ENCODE measurements at regions not wholly inside any gene's neighbourhood (a gene's known extent, or its start where the extent isn't known, plus 50 kb on each side); places are given as distances from the start of the nearest gene placed in this dataset.
A peak's percentile ranks its signal among the peaks of the same experiment; 100 is the strongest.

DNA sequence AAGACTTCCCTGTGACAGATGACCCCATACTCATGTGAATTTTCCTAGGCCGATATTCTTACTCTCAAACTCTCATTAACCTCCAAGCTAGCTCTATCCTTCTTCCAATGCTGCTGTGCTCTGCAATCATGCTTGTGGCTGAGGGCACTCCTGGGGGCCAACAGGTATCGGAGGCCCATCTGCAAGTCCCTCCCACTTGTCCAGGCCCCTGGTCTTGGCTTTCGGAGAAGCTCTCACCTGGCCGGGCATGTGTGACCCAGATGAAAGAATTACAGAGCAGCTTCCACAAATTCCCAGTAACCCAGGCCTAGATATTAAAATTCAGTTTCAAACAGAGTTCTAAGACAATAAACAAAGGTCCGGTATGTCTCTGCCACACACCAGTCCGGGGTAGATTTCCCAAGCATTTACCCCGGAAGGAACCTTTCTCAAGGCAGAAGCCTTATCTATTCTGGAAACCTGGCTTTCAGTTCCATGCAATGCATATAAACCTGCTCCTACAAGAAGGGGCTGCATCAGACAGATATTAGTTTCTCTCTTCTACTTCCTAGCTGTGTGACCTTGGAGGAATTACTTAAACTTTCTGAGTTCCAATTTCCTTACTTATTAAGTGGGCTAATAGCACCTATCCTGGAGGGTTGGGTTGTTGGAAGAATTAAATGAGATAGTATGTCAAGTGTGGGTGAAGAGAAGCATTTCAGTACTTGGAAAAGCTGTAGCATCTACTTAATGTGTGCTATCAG, 270.8 kb downstream of the PTTG2 start:
- DNase-seq = no peak

DNA sequence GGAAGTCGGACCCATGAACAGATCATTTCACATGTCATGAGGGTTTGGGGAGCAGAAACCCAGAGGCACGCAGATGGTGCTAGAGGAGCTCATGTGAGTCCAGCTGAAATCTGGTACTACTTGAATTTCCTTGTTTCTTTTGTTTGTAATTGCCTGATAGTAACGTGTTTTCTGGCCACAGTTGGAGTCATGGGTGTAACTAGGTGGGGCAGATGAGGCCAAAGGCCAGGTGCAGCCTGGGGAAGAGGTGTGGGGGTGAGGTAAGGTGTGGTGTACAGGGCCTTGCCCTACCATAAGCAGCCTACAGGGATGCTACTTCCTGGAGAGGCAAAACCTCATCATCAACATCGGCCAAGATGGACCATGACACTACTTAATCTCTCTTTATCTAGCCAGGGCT, 271.4 kb downstream of the PTTG2 start:
- DNase-seq = no peak

DNA sequence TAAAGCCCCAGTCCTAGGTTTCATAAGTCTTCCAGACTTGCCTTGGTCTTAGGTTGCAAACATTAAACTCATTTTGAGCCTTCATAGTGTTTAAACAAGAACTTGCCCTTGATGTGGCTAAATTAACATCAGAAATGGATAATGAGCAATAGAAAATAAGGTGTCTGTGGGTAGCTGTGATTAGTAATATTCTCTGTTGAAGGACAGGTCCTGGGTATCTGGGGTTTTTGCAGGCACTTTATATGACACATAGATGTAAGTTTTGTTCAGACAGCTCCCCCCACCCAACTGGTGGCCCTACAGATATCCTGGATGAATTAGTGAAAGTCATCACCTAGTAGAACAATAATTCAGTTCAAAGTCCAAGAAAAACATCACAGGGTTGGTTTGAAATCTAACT, 272.5 kb downstream of the PTTG2 start:
- DNase-seq = no peak

DNA sequence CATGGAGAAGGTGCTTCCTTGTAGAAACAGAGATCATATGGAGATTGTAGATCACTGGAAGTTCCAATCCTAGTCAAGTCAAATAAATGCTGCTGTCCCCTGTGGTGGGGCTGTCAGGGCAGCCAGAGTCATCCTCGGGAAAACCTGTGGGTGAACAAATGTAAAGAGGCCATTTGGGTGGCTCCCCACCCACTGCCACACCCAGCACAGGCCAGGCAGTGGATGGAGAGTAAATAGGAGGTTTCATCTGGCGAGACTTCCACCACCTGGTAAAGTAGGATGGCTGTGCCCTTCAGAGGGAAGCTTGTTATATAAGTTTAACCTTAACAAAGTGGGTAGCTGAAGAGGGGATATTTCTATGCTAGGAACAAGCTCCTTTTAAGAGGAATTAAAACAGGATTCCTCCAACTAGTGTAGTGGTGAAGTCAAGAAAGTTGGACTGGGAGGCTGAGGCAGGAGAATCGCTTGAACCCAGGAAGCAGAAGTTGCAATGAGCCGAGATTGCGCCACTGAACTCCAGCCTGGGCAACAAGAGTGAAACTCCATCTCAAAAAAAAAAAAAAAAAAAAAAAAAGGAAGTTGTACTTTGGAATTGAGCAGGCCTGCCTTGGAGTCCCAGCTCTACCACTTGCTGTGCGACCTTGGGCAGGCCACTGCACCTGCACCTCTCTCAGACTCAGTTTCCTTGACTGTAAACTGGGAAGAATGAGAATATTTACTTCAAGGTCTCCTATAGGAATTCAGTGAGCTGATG, 273.7 kb downstream of the PTTG2 start:
- no peak for DNase-seq

DNA sequence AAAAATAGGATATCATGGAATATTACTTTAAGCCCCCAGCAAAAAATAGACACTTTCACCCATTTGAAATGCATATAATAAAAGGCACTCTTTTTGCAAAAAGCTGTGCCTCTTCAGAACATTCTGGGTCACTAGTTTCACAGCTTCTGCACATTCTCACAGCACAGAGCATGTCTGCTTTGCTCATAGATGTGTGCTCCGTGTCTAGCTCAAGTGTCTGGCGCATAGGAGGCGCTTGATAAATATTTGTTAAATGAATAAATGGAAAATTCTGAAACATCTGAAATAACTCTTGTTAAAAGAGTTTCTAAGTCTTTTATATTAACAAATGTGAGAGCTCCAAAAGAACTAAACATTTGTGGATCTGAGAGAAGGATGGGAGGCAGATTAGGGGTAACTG, 275.2 kb downstream of the PTTG2 start:
- DNase-seq = no peak

DNA sequence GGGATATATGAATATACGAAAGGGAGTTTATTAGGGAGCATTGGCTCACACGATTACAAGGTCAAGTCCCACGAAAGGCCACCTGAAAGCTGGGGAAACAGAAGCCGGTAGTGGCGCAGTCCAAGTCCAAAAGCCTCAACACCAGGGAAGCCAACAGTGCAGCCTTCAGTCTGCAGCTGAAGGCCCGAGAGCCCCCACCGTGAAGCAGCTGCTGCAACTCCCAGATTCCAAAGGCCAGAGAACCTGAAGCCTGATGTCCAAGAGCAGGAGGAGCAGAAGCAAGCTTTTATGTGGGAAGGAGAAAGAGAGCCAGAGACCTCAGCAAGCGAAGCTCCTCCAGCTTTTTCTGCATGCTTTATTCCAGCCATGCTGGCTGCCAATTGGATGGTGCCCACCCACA, 275.8 kb downstream of the PTTG2 start:
- DNase-seq = no peak

DNA sequence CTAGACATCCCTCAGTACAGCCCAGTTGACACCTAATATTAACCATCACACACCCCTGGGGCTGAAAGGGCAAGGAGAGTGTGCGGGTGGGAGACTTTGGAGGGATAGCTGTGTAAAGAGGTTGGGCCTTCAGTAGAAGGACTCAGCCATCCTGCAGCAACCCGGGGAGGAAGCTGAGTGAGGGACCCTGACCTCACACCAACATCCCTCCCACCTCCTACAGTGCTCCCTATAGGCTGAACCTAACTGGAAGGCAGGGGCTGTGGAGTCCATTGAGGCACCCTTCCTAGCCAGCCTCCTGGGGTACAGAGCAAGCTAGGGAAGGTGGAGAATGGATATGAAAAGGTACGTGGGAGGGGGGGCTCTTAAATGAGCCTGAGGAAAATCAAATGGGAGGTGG, 276.3 kb downstream of the PTTG2 start:
- no peak for DNase-seq

DNA sequence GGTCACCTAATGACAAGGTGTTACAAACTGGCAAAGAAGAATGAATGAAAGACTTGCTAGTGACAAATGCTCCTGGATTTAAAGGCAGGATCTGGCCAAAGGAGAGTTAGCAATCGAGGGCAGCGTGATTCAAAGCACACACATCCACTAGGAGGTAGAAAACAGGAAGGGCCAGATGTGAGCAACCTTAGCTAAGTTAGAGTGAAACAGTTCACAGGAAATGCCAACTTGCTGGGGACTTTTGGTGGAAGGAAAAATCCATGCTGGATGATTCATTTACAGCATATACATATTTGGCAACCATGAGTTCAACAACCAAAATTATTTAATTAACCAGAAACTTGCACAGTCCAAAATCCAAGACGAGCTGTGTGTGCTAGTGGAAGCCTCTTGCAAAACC, 276.9 kb downstream of the PTTG2 start:
- no peak for DNase-seq

DNA sequence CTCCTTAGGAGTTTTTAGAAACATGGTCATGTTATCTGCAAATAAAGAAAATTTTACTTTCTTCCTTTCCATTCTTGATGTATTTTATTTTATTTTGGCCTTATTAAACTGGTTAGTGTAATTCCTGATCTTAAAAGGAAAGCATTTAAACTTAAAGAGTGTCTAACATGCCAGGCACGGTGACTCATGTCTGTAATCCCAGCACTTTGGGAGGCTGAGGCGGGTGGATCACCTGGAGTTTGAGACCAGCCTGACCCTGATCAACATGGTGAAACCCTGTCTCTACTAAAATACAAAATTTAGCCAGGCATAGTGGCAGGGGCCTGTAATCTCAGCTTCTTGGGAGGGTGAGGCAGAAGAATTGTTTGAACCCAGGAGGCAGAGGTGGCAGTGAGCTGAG, 281.3 kb downstream of the PTTG2 start:
- no peak for DNase-seq

DNA sequence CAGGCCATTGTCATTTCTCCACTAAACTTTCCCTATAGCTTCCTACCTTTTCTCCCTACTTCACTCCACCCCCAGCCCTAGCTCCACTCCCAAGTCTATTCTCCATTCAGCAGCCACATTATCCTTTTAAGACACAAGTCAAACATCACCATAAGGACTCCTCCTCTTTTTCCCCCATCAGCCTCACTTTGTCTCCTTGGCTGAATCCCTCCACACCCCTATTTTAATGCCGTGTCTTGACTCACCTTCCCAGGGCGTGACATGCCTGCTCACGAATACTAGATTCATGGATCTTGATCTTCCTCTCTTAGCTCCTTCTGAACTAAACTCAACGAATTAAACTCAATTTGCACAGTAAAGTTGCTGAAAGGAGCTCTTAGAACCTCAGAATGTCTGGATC, 281.9 kb downstream of the PTTG2 start:
- no peak for DNase-seq

DNA sequence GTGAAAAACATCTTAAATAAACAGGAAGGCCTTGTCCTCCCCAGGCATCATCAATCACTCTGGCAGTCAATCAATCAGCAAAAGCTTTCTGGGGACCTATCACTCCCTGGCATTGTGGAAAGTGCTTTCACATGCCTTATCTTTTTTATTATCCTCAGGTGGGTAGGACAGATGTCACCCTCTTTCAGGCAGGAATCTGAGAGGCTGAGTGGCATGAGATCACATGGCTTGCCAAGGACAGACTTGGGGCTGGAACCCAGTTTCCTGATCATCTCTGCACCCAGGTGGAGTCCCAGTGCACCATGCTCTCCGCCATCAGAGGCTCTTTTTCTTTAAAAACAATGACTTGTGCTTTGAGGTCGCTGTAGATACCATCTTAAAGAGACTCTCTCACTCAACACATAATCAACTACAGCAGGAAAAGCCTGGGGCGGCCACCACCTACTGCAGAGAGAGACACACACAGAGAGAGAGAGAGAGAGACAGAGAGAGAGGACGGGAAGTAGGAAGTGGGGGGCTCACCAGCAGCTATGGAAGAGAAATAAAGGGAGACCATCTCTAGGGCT, 282.7 kb downstream of the PTTG2 start:
- no peak for DNase-seq

DNA sequence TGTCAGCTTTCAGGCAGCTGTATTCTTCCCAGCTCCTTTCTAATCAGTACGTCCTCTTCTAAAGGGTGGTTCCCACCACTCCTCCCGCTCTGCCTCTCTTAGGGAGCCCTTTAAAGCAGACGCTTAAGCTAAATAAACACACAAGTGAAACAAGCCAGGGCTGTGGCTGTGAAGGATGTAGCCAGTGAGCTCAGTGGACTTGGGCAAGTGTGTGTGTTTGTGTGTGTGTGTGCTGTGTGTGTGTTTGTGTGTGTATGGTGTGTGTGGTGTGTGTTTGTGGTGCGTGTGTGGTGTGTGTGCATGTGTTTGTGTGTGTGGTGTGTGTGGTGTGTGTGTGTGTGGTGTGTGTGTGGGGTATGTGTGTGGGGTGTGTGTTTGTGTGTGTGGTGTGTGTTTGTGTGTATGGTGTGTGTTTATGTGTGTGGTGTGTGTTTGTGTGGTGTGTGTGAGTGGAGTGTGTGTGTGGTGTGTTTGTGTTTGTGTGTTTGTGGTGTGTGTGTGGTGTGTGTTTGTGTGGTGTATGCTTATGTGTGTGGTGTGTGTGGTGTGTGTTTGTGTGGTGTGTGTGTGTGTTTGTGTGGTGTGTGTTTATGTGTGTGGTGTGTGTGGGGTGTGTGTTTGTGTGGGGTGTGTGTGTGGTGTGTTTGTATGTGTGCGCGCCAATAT, 283.3 kb downstream of the PTTG2 start:
- DNase-seq = no peak

DNA sequence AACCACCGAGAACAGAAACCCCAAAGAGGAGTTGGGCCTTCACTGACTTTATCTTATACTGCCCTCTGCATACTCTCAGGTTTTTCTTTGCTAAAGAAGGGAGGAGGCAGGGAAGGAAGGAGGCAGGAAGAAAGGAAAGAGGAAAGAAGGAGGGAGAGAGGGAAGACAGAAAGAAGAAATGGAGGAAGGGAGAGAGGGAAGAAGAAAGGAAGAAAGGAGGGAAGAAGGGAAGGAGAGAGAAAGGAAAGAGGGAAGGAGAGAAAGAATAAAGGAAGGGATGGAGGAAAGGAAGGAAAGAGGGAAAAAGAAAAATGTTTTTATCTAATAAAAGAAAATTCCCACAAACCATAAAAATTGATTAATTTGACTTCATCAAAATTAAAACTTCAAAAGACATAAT, 294.6 kb downstream of the PTTG2 start:
- no peak for DNase-seq

DNA sequence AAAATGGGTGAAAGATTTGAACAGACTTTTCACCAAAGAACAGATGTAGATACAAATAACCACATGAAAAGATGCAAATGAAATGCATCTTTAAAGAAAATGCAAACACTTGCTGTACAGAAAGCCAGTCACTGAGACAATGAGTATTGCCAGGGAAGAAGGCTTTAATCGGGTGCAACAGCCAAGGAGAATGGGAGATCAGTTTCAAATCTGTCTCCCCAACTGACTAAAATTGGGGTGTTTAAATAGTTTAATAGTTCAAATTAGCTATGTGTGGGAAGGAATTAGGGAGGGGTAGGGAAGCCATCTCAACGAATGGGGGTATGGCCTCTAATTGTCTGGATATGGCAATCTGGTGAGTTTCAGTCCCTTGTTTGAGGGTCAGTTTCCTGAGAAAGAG, 295.4 kb downstream of the PTTG2 start:
- DNase-seq = no peak

DNA sequence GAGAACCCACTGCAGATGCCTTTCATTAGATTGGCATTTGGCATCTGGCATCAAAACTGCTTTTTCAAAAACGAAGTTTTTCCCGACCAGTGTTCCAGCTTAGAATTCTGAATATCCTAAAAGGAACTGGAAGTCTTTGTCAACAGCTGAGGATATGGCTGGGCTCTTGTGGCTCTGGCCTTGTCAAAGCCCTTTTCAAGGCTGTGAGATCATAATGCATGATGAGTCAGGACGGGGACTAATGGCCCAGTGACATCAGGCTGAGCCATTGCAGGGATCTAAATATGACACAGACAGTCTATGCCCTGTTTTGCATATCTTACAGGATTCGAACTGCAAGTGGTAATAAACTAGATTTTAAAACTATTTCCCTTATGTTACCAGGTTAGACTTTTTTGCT, 306.4 kb downstream of the PTTG2 start:
- DNase-seq = peak; percentile 9

DNA sequence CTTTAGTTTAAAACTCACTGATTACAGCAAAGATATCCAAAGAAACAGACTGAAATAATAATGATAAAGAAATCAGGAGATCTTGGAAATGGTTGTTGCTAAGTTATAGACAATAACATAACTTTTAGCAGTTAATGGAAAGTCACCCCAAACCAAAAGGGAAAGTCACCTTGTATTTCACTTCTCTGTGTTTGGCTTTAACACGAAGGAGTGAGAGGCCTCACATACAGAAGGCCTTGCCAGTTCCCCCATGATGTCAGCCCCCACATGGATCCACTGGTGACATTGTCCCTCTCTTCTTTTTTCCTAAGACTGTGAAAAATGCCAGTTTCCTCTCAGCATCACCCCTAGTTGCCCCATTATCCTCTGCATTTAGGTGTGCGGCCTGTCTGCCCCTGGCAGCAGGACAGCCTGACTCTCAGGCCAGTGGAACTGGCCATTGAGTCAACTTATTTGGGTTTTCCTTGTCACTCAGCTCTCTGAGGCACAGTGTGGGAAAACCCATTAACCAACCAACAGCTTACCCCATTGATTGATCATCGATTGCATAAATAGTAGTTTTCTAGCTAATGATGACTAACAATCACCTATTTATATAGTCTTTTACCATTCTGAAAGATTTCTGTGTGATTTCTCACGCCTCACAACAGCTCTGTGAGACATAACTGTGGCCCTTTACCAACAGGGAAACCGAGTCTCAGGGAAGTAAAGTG, 308.1 kb downstream of the PTTG2 start:
- no peak for DNase-seq

DNA sequence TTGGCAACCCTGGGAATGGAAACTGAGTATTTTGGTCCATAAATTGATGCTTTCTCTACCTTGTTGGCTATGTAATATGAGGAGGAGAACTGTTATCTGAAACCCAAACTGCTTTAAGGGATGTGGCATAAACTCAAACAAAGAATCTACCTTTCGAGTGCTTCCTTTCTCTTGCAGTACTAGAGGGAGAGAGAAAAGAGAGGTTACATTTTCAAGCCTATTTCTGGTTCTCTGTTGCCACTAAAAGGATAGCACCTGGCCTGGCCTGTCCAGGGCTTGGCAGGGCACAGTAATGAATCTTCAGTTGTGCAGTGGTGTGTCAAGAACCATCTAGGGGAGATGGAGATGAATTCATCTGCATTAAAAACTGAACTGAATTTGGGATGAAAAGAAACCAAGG, 308.6 kb downstream of the PTTG2 start:
- DNase-seq = no peak

DNA sequence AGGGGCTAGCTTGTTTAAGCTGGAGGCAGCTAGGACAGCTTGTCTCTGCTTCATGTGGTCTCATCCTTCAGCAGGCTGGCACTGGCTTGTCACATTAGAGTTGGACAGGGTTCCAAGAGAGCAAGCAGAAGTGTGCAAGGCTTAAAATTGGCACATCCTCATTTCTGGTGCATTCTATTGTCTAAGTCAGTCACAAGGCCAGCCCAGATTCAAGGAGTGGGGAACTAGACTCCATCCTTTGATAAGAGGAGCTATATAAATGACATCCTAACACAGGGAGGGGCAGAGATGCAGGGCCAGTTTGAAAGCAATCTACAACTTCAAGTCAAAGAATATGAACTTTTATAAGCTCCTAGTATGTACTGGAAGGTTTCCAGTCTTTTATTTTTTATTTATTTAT, 313.2 kb downstream of the PTTG2 start:
- DNase-seq = no peak

DNA sequence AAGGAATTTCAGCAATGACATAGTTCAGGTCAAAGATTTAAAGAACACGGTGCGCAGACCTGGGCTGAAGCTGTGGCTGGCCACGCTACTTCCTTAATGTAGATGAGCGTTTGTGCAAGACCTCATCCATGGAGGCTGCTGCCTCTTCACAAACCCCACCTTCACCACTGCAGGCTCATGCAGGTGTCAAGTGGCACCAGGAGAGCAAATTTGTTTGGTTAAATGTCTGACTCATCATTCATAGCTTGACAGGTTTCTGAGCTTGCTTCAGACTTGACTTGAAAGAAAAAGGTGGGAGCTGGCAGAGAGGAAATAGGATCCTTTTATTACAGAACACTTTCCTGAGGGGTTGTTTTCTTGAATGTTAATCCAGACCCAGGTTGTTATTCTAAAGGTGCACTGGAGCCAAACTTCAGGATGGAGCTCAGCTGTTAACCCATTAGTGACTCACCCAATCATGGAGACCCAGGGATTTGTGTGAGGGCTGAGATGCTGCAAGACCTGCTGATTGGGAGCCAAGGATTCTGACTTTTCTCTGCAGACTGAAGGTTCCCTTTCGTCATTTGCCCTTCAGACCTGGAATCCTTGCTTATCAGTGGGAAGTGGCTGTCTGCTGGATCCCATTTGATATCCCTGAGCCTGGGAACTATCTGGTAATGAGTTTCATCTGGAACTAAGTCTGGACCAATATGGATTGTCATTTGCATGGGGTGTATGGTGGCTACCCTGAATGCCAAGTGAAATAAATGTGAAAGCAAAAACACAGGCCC, 315.3 kb downstream of the PTTG2 start:
- no peak for DNase-seq

DNA sequence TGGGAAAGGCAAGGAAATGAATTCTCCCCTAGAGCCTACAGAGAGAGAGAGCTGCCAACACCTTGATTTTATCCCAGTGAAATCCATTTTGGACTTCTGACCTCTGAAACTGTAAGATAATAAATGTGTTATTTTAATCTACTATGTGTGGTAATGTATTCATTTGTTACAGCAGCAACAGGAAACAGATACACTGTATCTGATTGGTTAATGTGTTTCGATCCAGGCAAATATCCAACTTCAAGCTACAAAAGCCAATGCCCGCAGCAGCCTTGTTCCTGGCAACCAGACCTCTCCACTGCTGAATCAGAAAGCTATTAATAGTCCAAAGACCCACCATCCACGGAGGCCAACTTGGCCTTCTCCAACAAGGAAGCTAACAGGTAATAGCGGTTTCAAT, 318.1 kb downstream of the PTTG2 start:
- DNase-seq = no peak

DNA sequence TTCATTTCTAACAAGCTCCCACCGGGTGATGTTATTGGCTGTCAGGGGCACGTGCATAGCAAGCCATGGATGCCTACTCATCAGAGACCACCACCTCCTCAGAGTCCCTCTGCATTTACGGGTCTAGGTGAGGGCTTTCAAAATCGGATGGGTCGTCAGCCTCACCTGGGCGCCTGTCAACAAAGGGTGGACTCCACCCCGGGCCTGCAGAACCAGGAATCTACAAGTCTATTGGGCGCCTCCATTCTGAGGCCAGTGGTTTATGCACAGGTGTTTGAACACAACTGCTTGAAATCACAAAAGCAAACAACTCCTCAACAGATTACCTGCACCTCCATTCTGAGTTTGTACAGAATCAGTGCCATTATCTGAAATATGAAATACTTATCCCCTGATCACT, 318.9 kb downstream of the PTTG2 start:
- DNase-seq = no peak

DNA sequence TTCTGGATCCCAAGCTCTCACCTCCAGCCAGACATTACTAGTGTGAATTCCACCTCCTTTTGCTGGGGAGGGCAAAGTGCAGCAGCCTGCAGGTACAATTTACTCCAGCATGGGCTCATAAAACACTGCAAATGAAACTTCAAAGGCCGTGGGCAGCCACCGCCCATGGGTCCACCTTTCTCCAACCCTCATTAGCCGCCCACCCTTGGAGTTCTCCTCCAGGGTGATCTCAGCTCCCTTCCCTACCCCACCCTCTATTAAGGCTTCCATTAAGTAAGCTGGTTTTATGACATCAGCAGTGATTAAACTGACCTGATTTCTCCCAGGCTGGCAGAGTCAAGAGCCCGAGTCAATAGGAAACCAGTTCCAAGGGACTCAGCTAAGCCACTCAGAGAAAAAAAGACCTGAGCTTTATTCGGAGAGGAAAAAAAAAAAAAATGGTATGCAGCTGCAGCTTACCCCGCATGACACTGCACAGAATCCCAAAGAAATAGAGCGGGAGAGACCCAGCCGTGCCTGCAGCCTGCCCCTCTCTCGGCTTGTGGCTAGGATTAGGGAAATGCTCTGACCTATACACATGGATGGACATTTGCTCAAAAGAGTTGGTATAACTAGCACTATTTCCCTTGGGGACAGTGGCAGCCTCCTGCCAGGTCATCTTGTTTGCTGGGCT, 319.6 kb downstream of the PTTG2 start:
- no peak for DNase-seq
